ACHN (cell line): ENCODE measurements at regions not wholly inside any gene's neighbourhood (a gene's known extent, or its start where the extent isn't known, plus 50 kb on each side); places are given as distances from the start of the nearest gene placed in this dataset.

Experiments
- DNase-seq: peaks from one replicate; pipeline ENCODE4 v3.0.0-alpha.2; 2015
- in situ Hi-C: cut with HindIII; loops from 2 replicates; pipeline ENCODE4 v1.10.0; 2017; ENCODE audit warnings: low sequenced_read_pairs, low pct_ligation_motif_present, low pct_unique_long_range_greater_than_20kb

DNA sequence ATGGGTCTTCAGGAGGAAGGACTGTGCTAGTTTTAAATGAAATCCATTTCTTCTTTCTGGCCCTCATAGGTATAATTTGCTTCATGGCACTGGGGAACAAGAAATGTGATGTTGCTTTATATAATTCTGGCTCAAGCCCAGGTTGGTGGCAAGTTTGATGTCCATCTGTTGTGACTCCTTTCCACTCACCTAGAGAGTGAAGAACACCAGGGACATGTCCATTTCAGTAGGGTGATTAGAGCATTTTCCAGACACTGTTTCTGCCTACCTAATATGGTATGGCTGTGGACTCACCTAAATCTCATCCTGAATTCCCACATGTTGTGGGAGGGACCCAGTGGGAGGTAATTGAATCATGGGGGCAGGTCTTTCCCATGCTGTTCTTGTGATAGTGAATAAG lies 278.1 kb downstream of the LMX1A start:
- in situ Hi-C loops = no loop called here
- no peak for DNase-seq

DNA sequence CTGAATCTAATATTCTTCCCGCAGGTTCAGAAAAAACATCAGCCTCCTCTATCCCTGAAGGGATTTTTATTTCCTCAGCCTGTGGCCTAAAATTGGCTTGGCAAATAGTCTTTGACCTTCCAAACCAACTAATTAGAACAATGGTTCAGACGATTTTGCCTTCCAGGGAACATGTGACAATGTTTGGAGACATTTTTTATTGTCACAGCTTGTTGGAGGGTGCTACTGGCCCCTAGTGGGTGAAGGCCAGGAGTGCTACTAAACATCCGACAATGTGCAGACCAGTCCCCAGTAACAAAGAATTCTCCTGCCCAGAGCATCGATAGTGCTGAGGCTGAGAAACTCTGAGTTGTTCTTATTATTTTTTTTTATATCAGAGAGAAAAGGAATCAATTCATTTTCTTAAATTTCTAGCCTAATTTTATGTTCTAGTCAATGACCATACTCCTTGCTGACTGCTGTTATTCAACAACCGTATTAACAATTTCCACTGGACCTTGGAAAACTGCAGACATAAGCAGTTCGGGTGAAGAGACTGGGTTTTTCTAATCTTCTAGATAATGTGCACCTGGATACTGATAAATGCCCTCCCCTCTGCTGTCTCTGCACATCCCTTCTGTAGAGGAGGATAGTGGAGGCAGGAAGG lies 280.7 kb downstream of the LMX1A start:
- in situ Hi-C loops = no loop called here
- DNase-seq = peak; percentile 33

DNA sequence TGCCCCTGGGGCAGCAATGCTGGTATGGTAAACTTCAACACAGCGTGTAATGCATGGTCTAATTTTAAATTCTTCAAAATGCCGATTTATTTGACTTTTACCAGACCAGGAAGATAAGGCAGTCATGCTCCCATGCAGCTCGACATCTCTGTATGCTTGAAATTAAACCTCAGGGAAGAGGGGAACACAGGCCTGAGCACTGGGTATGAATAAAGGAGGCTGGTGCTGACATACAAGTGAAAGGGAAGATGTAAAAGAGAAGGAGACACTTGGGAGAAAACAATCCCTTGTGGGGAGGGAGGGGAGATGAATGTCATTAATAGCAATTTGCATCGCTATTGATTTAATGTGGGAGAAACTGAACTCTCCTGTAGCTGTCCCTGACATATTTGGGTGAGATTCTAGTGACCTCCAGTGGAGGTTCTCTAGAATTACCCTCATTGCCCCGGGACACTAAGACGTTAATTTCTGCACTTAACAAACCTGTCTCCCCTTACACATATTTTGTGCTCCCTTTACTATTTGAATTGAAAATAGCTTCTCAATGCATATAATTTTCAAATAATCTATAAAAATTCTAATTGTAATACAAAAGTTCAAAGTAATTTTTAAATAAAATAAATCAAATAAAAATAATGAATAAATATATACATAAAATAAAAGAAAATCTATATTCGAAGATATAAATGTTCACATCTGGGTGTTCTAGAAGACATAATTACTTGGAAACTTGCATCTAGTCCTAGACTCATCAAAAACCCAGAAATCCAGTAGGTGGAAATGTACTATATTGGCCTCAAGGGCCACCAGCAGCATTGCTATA lies 283.1 kb downstream of the LMX1A start:
- peak; percentile 62 for DNase-seq
- in situ Hi-C loops = no loop called here

DNA sequence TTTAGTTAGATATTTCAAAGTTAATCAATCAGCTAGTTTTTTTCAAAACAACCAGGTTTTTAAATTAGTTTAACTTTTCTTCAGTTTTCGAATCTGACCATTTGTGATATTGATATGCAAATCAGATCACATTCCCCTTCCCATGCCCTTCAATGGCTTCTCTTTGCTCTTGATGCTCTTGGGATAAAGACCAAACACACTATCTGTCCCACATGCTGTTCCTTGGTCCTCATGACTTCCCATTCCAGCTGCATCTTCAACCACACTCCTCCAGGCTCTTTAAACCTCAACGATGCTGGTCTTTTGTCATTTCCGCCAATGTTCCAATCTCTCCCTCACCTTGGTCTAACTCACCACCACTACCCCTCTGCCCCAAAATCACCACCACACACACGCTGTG lies 285.8 kb downstream of the LMX1A start:
- DNase-seq = no peak
- in situ Hi-C loops = no loop called here

DNA sequence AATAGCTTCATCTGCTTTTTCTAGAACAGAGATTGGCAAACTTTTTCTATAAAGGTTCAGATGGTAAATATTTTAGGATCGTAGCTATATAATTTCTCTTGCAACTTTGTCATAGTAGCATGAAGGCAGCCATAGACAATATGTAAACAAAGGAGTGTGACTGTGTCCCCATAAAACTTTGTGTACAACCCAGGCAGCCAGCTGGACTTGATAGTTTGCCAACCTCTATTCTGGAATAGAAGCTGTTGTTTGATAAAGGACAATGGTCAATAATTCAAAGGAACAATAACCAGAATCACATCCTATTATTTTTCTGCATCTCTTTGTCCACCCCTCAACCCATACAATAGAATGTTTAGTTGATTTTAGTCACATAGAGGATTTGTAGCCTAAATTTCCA lies 286.7 kb downstream of the LMX1A start:
- in situ Hi-C loops = no loop called here

DNA sequence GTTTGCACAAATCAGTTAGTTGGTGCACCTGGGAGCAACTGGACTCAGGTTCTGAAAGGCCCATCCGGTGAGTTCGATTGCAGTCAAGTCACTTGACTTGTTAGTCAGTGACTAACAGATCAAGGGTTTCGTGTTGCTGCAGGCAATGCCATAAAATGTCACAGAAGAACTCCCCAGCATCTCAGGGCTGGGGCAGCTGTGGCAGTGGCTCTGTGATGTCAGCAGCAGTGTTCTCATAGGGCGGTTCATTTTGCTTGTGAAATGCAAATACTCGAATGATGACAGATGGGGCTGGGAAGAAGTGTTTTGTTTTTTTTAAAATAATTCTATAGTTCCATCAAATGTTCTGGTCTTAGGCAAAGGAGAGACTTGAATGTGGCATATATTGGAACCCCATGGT lies 287.8 kb downstream of the LMX1A start:
- no peak for DNase-seq
- in situ Hi-C loops = no loop called here

More for the DNA sequence above, 286.7 kb downstream of the LMX1A start:
- DNase-seq = no peak

DNA sequence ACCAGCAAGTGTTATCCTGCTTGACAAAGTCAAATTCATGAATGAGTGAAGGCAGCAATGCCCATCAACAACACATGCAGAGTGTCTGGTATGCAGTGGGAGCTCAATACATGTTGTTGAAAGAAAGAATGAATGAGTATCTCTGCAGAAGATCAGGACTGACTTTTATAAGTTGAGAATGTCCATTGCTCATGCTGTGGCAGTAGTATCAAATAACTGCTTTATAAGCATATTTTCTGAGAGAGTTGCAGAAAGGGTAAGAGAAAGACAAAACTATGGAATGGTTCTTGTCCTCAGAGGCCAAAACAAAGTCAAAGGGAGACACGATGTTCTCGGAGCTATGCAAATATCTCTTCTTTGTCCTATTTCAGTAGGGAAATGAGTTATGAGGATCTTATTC lies 288.7 kb downstream of the LMX1A start:
- no peak for DNase-seq
- in situ Hi-C loops = no loop called here

DNA sequence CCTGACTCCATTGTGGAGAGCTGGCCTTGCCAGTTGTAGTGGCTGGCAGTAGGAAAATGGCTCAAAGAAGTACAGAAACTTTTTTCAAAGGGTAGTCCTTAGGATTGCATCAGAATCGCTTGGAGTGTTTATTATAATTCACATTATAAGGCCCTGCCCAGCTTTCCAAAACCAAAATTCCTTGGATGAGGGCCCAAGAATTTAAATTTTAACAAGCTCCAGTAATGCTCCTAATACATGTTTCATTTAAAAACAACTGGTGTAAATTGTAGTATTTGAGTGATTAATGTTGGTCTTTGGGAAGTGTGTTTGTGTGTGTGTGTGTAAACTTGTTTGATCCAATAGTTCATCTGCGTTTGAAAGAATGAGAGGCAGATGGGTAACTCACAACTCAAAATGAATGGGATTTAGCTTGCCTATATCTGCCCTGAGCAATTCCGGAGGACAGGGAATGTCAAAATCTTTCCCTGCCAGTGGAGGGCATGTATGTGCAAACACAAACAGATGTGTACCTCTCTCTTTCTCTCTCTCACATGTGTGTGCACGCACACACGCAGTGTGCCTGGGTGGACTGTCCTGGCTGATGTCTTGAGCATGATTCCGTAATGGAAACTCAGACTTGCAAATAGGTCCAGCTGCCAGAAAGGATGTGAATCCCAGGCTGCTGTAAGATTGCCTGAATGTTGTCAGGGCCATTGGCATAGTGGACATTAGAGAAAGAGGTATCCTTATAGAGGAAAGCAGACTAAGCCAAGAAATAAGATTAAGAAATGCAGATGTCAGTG lies 293.1 kb downstream of the LMX1A start:
- no peak for DNase-seq

DNA sequence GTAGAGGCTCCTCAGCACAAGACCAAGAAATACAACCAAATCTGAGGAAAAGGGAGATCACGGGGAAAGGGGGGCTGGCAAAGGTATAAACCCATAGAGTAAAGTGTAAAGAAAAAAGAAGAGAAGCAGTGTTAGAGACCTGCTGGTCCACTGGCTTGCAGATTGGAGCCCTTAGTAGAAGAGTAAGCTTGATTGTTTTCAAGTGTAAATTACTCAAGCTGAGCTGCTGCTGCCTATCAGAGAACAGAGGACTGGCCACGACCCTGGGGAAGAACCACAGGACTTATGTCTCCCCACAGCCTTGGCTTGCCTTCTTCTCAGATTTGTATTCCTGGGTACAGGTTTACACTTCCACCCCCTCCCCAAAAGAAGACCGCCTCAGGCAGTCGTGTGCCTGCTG lies 294.2 kb downstream of the LMX1A start:
- DNase-seq = no peak
- in situ Hi-C loops = no loop called here

More for the DNA sequence above, 293.1 kb downstream of the LMX1A start:
- in situ Hi-C loops = no loop called here

DNA sequence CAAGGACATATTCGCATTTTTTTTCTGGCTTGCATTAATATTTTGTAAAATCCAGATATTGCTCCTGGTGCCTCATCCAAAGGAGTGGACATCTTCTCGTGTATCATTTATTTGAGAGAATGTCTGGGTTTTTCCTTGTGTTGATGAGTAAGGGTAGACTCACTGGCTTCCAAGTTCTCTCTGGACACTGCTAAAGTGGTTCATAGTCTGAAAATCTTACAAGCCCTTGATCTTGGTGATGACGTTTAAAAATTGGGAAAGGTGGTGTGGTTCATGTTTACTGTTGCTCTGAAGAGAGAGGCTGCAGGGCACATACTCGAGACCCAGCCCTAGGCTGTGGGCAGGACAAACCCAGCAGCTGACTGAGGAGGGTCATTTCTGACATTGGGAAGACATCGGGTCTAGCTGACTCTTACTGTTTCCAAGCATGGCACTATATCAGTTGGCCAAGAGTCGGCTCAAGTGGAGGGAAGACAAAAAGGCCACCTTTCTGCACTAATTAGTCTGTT lies 296.2 kb downstream of the LMX1A start:
- in situ Hi-C loops = no loop called here

DNA sequence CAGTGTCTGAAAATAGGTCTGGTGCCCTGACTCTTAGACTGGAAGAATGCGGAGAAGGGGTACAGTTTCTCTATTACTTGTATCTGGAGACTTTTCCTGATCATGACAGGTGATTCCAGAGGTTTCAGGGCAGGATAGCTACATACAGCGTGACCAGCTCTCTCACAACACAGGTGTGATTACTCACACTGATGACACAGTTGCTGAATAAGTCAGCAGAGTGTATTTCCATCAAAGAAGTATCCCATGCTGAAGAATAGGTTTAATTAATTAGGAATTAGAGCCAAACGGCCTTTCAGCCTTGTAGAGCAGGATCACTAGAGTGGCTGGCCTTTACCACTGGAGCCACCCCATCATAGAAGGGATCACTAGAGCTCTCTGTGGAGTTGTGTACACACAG lies 298.6 kb downstream of the LMX1A start:
- in situ Hi-C loops = no loop called here
- DNase-seq = no peak

More for the DNA sequence above, 296.2 kb downstream of the LMX1A start:
- DNase-seq = no peak

DNA sequence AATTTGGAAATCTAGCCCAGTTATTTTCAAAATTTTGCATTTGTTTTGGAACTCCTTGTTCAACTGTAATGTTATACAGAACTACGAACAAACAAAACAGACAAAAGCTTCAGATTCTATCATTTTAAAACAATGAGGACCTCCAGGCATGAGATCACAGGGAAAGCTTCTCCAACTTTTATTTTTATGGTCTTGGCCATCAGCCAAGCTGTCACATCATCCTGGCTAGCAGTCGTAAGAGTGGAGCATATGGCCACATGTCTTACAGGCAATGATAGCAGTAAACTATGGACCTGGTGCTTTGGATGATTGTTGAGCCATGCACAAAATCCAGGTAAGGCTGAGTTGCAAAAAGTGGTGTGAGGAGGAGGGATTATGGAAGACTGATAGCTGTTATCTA lies 299.6 kb downstream of the LMX1A start:
- no peak for DNase-seq
- in situ Hi-C loops = no loop called here

DNA sequence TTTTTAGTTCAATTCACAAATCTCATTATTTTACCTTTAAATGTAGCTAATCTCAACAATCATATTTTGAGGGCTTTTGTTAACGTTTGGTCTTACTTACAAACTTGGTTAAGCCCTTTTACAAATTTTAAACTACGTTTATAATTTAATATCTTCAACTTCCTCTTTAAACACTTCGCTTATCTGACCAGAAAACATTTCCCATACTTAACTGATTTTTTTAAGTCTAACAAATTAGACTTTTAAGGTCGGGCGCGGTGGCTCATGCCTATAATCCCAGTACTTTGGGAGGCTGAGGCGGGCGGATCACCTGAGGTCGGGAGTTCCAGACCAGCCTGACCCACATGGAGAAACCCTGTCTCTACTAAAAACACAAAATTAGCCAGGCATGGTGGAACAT lies 300.9 kb downstream of the LMX1A start:
- no peak for DNase-seq
- in situ Hi-C loops = no loop called here

DNA sequence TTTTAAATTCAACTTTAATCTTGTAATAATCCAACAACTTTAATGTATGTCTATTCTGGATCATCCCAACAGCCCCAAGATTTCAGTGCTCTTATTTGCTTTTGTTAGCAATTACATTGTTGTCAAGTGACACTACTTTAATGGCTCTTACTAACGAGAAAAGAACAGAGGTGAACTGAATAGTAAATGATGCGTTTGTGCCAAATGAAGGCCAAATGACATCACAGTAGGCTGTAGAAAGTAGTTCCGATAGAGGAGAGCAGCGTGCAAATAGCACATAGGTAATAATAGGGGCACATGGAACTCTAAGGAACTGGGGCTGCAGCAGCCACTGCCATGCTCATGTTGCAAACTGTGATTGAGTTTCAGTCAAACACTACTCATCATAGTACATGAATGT lies 301.9 kb downstream of the LMX1A start:
- no peak for DNase-seq
- in situ Hi-C loops = no loop called here

DNA sequence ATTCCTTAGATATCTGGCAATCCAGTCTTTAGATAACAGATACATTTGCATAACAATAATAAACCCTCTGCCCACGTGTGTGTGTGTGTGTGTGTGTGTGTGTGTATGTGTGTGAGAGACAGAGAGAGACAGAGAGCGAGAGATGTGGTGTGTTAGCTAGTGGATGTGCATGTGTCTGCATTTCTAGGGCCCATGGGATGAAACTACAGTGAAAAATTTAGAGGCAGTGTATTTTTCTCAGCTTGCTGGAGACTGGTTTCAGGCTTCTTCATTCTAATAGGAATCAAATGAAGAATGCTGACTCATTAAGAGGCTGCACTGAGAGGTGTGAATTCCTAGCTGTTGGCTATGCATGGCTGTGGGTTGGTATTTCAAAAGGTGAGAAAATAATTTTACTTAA lies 303.2 kb downstream of the LMX1A start:
- in situ Hi-C loops = no loop called here
- no peak for DNase-seq

DNA sequence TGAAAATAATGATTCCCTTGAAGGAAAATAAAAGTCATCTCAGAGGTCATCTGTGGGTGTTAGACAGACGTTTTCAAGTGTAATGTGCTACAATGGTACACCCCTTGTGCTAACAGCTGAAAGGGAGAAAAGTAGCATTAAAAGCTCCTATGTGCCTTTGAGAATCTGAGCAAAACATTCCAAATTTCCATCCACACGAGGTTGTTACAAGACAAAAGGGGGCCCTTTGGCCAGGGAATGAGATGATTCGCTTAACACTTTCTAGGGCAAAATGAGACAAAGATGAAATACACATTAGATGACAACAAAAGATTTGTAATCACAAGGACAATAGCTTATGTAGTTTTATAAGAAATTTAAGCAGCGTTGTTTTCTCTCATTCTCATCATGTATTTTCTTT lies 303.6 kb downstream of the LMX1A start:
- in situ Hi-C loops = no loop called here
- DNase-seq = no peak

DNA sequence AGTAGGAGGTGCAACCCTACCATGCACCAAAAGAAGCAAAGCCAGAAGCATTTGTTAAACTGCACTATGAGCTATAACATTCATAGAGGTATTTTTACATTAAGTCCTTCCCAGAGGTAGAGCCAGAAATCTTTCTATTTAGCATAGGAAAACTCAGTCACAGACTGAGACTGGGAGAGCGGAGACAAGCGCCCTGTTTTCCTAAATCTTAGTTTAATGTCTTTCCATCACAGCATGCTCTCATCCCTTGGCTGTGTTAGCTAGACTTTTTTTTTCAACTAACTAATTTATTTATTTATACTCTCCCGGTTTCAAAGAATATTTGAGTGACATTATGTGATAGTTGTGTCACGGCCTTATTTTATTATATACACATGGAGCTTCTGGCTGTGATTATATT lies 304.1 kb downstream of the LMX1A start:
- in situ Hi-C loops = no loop called here
- no peak for DNase-seq

DNA sequence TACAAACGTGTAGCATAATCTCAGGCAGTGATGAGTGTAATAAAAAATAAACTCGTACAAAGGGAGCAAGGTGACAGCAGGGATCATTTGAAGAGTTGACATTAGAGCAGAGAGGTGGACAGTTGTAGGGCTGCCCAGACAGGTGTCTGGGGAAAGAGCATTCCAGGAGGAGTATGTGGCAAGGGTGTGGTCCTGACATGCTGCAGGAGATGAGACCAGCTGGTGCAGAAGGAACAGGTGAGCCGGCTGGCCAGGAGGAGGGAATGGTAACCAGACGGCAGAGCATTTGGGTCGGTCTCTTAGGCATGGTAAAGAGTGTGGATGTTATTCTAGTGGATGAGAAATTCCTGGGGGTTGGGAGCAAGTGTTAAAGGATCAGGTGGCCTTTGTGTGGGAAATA lies 306.3 kb downstream of the LMX1A start:
- in situ Hi-C loops = no loop called here
- DNase-seq = no peak

DNA sequence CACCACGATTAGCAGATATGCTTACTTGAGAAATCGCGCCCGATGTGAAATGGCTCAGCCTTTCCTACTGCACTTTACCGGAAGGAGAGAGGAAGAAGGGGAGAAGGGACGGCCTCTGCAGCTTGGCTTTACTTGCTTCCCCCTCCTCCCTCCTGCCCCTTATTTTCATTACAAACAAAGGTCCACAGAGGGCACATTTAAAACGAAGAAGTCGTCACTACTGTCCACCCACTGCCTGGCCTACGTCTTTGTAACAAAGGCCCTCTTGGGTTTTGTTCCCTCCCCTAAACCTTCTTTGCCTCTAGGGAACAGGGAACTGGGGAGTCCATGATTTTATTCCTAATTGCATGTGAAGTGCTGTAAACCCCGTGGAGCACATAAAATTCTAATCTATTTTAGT lies 308.5 kb downstream of the LMX1A start:
- in situ Hi-C loops = no loop called here
- DNase-seq = no peak
